ENCODE measurements at regions not wholly inside any gene's neighbourhood (a gene's known extent, or its start where the extent isn't known, plus 50 kb on each side); places are given as distances from the start of the nearest gene placed in this dataset.

DNA sequence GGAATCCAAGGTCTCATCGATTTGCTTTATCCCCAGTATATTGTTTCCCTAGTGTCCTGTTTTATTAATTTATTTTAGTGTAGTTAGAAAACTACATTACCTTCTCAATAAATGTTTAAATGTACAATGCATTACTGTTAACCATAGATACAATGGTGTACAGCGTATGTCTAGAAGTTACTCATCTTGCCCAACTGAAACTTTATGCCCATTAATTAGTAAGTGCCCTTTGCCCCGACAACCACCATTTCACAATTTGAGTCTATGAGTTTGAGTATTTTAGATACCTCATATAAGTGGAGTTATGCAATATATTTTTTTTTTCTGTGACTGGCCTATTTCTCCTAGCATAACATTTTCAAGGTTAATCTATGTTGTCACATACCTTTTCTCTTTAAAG is 1343.0 kb upstream of the SLC39A10 start:
- Histone ChIP-seq H4K91ac (replicated peaks; ENCODE audit: insufficient read length, low read length) (no peak overlapping the region), H3K4me2 (ENCODE audit: insufficient read depth in 1 of 2, low read depth in 2 of 2, low read length in 2 of 2) (no peak overlapping the region), H2BK20ac (ENCODE audit: low read length) (no peak overlapping the region), H3K9ac (replicated peaks in 1 of 4; ENCODE audit: extremely low read depth in 1 of 4, low read depth in 3 of 4, low read length in 3 of 4) (no peak overlapping the region), H3K4ac (replicated peaks; ENCODE audit: insufficient read length, low read depth, low read length) (no peak overlapping the region), H3K23ac (ENCODE audit: insufficient read length) (no peak overlapping the region), H3K36me3 (ENCODE audit: control insufficient read depth in 2 of 4, insufficient read depth in 4 of 4, low read length in 3 of 4) (no peaks in the 10 kb centered on the region), H2BK120ac (replicated peaks; ENCODE audit: low read depth, low read length) (no peak overlapping the region), H2AK5ac (ENCODE audit: low read depth, low read length) (no peak overlapping the region), H4K20me1 (replicated peaks in 1 of 2; ENCODE audit: control insufficient read depth in 1 of 2, insufficient read depth in 2 of 2, low read length in 2 of 2) (no peaks in the 10 kb centered on the region), H3K79me2 (ENCODE audit: control insufficient read depth in 1 of 2, insufficient read depth in 2 of 2, low read length in 2 of 2) (no peaks in the 10 kb centered on the region), H3K4me3 (ENCODE audit: extremely low read depth in 1 of 4, insufficient read depth in 2 of 4, low read depth in 3 of 4, low read length in 4 of 4) (no peak overlapping the region), H2BK5ac (ENCODE audit: low read depth, low read length) (no peak overlapping the region), H3K18ac (ENCODE audit: extremely low read depth, low read length) (no peak overlapping the region), H3K9me3 (ENCODE audit: insufficient read depth in 2 of 2, low read depth in 1 of 2, low read length in 1 of 2) (no peaks in the 10 kb centered on the region), H3K79me1 (ENCODE audit: low read depth, low read length) (no peaks in the 10 kb centered on the region), H4K5ac (ENCODE audit: insufficient read length, low read depth, low read length) (no peak overlapping the region), H2BK12ac (ENCODE audit: low read depth, low read length) (no peak overlapping the region), H3K23me2 (ENCODE audit: low read depth, low read length) (no peaks in the 10 kb centered on the region), H3K4me1 (replicated peaks in 1 of 4; ENCODE audit: control insufficient read depth in 3 of 4, insufficient read depth in 4 of 4, low read length in 3 of 4) (no peaks in the 10 kb centered on the region), H2AFZ (ENCODE audit: low read length) (no peak overlapping the region), H4K8ac (ENCODE audit: extremely low read depth, insufficient read depth, low read length) (no peak overlapping the region), H3K27me3 (replicated peaks in 1 of 4; ENCODE audit: control insufficient read depth in 3 of 4, extremely low read depth in 1 of 4, insufficient read depth in 3 of 4, low read length in 3 of 4) (no peaks in the 10 kb centered on the region), H3K27ac (ENCODE audit: low read depth, low read length) (no peak overlapping the region), H3K56ac (replicated peaks; ENCODE audit: insufficient read length, low read depth, low read length) (no peak overlapping the region), H3K14ac (ENCODE audit: insufficient read length) (no peak overlapping the region), H2BK15ac (ENCODE audit: low read length) (no peak overlapping the region)
- CTCF ChIA-PET (ENCODE audit: partially characterized antibody) = no interaction called here
- no peak for FAIRE-seq
- WGBS, 2 experiments (ENCODE audit: extremely low coverage in 1 of 2, insufficient coverage in 1 of 2, insufficient read length in 1 of 2, insufficient replicate concordance in 2 of 2, low coverage in 1 of 2, low lambda C conversion rate in 2 of 2, missing lambda C conversion rate in 1 of 2) = 95% methylated on average over 3 of the region's 3 CpGs; no CpG with 5 or more reads in 1 of the 2 experiments
- POLR2A ChIA-PET (ENCODE audit: partially characterized antibody) = no interaction called here
- DNase-seq (ENCODE audit: low read depth in 1 of 2, low spot score in 2 of 2) = no peak
- TF ChIP-seq HDAC2 (IDR thresholded peaks at IDR 0.05; ENCODE audit: borderline replicate concordance in 1 of 2, low read depth in 2 of 2, low read length in 2 of 2) (no peak), TAF7 (optimal IDR thresholded peaks at IDR 0.05; ENCODE audit: borderline replicate concordance, low read depth, low read length) (no peak), TAF1 (IDR thresholded peaks at IDR 0.05; ENCODE audit: low read depth, low read length) (no peak), NANOG (IDR thresholded peaks at IDR 0.05; ENCODE audit: insufficient read depth, low read depth, low read length, poor library complexity, severe bottlenecking) (no peak), MAFK (IDR thresholded peaks at IDR 0.05; ENCODE audit: low read depth, low read length) (no peak), SIRT6 (IDR thresholded peaks at IDR 0.05; ENCODE audit: low read length) (no peak), CBX8 (IDR thresholded peaks at IDR 0.05; ENCODE audit: borderline replicate concordance, low read depth, low read length) (no peak), HDAC6 (IDR thresholded peaks at IDR 0.05; ENCODE audit: low read depth, low read length) (no peak), TEAD4 (IDR thresholded peaks at IDR 0.05; ENCODE audit: low read depth, low read length) (no peak), ZNF274 (IDR thresholded peaks at IDR 0.05; ENCODE audit: borderline replicate concordance, extremely low read depth, low read length) (no peak), POLR2AphosphoS5 (IDR thresholded peaks at IDR 0.05; ENCODE audit: low read depth, low read length) (no peak), RNF2 (IDR thresholded peaks at IDR 0.05; ENCODE audit: borderline replicate concordance, low read depth, low read length, missing control alignments, poor library complexity, severe bottlenecking) (no peak), SIN3A (conservative IDR thresholded peaks at IDR 0.05 in 1 of 2, IDR thresholded peaks at IDR 0.05 in 1 of 2; ENCODE audit: low read depth in 1 of 2, low read length in 2 of 2) (no peak), FOSL1 (IDR thresholded peaks at IDR 0.05; ENCODE audit: insufficient read depth, low read depth, low read length) (no peak)
